ENCODE measurements at regions not wholly inside any gene's neighbourhood (a gene's known extent, or its start where the extent isn't known, plus 50 kb on each side); places are given as distances from the start of the nearest gene placed in this dataset.
A peak's percentile ranks its signal among the peaks of the same experiment; 100 is the strongest.

DNA sequence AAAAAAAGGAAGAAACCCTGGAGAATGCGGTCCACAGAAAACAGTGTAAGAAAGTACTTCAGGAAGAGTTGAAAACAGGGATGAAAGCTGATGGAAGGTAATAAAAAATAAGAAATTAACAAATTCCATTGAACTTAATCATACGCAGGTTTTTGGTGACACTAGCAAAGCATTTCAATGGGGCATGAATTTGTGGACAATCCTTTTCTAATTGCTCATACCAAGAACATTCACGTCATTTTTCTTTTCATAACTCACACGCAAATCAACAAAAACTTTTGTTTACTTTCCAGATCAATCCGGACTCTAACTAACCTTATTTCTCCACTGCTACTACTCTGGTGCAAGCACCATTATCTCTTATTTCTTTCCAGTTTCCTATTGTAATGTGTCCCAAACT, 1195.0 kb downstream of the SLITRK5 start:
- DNase-seq = no peak

DNA sequence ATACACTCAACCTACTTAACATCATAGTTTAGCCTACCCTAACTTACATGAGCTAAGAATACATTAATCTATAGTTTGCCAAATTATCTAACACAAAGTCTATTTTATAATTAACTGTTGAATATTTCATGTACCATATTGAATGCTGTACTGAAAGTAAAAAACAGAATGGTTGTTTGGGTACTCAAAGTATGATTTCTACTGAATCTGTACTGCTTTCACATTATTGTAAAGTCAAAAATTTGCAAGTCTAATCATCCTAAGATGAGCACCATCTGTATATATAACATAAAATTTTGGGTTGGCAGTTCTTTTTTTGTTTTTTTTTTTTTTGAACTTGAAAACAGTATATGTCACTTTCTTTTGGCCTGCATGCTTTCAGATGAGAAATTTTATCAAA, 1212.6 kb downstream of the SLITRK5 start:
- no peak for DNase-seq

DNA sequence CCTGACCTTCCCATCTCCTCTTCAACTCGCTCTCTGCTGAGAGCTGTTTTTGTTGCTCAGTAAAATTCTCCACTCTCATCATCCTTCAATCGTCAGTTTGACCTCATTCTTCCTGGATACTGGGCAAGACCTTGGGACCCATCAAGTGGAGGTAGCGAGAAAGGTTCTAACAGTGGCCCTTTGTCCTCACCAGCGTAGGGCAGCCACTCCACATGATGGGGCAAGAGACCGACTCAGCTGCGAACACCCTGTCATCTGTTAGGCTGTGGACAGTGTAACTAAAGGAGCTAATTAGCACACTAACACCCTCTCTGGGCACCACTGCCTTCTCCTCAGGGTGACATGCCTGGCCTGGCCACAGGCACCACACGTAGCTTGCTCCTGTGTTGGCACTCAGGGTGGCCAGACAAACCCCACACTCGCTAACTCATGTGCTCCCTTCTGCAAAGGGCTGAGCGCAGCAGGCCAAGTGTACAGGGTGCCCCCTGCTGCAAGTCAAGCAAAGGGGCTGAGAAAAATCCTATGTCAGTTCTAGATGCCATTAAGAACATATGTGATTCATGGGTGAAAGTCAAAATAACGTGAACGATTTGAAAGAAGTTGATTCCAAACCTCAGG, 1216.0 kb downstream of the SLITRK5 start:
- DNase-seq = no peak

DNA sequence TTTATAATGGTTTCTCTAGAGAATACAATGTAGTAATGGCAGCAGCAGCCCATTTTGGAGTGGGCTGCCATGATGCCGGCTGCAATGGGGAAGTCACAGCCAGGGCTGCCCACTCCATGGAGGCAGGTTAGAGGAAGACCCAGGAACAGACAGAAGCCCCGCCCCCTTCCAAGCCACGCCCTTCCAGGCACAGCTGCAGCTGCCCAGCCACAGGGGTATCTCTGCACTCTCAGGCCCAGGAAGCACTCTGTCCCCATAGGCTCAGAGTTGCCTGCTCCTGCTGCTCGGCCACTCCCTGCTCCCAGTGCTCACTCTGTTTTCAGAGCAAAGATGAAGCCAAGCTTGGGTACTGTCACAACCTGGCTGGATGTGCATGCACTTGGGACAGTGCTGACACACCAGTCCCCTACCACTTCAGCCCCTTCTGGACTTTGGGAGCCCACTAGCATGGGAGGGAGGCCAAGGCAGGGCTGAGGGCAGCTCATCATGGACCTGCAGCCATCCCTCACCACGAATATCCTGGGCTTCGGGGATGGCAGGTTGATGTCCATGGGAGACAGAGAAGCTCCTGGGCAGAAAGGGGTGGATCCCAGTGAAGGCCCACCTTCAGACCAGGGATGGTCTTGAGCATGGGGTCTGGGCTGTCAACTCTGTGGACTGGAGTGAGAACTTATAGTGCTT, 1224.2 kb downstream of the SLITRK5 start:
- no peak for DNase-seq

DNA sequence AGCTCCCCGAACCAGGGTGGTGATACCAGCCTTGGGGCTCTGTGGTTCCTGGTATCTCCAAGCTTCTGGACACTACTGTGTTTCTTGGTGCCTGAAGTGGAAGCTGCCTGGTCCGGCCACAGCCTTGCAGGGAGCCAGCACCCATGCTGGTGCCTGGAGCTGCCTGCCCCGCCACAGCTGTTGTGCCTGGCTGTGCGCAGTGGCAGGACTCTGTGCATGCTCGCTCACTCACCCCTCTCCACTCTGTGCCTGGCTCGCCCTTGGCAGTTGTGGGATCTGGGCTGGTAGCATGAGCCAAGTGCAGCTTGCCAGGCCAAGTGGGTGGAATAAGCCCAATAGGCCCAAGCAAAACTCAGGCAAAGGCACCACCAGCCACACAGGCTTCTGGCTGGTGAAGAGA, 1225.3 kb downstream of the SLITRK5 start:
- no peak for DNase-seq

DNA sequence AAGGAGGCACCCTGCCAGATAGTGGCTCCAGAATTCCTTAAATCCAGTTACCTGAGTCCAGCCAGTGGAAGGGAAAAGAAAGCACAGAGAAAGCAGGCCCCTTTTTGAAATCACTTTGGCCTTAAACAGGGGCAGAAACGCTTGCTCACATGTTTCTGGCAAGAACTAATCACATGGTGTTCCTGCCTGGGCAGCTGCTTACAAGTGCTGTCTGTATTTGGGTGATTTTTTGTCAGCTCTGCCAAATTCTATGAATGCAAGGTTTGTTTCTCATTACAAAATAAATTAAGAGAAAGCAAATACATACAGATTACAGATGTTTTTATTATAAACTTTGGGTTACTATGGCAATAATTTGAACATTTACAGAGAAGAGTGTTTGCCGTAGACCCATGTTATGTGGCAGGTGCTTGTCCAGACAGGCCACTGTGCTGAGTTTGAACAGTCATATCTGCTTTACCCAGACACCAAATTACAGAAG, 1237.8 kb downstream of the SLITRK5 start:
- DNase-seq = peak; percentile 24 to 65 (median 34)

DNA sequence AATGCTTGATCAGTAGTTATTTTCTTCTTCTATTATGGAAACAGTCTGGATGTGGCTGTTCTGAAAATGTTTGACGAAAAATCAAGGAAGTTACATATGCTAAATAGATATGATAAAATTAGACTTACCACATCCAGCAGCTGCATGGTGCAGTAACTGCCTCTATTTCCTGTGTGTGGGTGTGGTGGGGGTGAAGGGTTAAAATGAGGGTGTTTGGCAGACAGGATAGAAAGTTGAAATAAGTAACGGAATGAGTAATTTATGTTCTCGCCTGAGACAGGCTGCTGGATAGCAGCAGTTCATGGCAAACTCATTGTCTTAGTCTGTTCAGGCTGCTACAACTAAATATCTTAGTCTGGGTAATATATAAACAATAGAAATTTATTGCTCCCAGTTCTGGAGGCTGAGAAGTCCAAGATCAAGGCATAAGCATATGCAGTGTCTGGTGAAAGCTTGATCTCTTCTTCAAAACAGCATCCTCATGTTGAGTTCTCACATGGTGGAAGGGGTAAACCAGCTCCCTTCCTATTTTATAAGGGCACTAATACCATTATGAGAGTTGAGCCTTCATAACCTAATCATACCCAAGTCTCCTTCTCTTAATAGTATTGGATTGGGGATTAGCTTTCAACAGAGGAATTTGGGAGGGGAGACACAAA, 1248.9 kb downstream of the SLITRK5 start:
- no peak for DNase-seq

DNA sequence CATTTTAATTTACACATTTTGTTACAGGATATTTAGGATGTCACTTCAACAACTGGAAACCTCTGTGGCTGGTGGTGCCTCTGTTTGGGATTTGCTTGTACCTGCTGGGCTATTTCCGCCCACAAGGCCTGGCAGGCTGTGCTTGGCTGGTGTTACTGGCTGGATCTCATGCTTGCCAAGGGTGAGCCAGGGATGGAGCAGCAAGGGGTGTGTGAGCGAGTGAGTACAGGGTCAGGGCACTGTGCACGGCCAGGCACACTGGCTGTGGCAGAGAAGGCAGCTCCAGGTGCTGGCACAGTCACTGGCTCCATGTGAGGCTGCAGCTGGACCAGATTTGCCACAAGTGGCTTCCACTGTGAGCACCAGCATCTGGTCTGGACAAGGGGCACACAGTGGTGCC, 1254.8 kb downstream of the SLITRK5 start:
- DNase-seq = no peak

DNA sequence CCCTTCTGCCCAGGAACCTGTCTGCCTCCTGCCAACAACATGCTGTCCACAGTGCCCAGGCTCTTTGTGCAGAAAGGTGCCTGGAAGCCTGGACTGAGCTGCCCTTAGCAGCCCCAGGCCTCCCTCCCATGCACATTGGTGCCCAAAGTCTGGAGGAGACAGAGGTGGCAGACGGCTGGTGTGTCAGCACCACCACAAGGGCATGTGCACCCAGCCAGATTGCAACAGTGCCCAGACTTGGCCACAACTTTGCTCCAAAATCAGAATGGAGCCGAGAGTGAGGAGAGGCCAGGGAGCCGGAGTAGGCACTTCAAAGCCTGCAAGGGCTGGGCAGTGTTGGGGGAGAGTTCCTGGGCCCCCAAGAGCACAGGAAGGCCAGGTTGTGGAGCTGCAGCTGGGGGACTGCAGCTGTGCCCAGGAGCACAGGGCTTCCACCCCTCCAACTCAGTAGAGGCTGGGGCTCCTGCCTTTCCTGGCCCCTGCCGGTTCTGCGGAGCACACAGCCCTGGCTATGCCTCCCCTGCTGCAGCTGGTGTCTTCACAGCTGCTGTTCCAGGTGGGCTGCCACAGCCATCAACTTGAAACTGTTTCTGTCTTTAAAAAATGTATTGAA, 1255.8 kb downstream of the SLITRK5 start:
- DNase-seq = no peak

DNA sequence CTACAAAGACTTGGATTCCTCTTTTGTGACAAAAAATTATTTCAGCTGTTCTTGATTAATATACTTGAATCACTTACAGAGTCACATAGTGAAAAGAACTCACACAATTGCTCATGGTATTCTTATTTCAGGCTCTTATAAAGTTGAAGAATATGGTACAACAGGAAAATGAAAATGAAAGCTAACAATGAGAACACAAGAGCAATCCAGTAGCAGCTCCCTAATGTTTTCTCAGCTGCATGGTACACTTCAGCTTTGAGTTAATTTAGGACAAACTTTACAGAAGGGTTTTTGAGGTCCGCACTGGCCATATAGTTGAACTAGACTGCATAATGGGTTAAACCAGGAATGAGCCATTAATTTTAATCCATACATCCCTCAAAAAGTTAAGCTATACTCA, 1261.8 kb downstream of the SLITRK5 start:
- DNase-seq = no peak

DNA sequence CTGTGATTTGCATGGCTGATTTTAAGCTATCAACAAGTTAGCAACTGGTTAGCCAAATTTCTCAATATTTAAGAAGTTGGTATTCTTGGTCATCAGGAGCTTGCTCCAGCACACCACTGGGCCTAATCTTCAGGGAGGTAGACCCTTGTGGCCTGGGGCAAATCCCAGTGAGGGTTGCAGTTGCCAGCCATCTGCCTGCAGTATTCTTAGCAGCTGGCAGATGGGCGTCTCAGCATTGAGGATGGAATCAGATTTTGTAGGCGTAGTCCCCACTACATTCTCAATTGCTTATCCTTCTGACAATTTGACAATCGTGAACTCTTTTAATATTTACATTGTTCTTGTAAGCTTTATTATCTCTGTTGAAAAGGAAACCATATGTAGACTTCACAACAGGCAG, 1266.2 kb downstream of the SLITRK5 start:
- no peak for DNase-seq

DNA sequence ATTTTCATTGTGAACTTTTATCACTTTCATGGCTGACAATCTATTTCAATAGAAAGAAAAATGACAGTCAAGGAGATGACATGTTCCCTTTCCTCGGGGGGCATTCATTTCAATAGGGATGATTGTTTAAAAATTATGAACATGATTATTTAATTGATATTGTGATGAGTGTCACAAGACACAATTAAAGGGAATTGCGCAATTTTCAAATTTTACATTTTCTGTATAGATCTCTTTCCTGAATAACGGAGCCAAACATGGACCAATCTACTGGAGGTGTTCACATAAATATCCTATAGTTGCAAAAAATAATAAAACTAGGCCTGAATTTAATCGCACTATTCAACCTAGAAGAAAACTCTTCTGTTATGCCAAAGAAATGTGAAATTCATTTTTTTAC, 1274.6 kb downstream of the SLITRK5 start:
- DNase-seq = no peak

DNA sequence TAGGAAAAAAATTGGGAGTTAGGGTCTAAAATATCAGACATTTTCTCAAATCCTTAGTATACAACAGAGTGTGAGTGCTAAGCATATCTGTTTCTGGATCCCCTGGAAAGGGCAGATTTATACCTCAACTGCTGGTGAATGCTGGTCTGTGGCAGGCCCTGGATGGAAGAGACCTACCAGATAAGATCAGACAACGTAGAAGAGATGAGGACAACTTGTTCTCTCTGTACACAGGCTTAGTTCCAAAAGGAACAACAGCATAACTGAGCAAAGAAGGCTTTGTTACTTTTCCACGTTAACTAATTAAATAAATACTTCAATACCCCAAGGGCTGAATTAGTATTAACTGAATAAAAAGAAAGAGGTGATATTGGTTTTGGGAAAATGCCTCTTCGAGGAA, 1277.3 kb downstream of the SLITRK5 start:
- DNase-seq = no peak

DNA sequence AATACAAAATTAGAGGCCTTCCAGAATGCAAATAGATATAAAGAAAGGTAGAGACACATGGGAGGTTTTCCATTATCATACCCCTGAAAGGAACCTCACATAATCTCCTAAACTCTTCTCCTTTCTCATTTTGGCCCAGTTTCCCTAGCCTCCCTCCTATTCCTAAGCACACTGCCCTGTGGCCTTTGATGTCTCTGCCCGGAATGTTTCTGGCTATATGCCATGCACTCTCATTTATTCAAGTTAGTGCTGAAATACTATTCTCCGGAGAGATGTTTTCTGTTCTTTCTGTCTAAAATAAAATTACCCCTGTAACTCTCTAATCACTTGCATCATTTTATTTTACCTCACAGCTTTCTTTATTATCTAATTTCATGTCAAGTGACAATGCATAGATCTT, 1287.7 kb downstream of the SLITRK5 start:
- peak in 2 of 3 donors; percentile 6 to 8 for DNase-seq

DNA sequence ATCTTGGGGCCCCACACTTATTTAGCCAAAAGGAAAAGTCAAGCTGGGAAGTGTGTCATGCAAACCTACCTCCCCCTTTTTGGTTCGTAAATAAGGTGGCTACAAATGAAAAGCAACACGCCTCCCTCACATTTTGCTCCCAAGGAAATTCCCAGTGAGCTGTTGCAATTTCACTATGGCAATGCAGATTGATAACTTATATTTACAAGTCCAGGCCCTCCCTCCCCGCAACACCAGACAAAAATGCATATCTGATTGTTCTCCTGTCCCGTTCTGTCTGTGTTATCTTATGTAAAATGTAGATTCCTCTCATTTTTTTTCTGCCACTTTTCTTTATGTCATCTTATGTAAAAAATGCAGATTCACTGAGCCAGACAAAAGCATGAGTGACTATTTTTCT, 1305.3 kb downstream of the SLITRK5 start:
- DNase-seq = no peak

DNA sequence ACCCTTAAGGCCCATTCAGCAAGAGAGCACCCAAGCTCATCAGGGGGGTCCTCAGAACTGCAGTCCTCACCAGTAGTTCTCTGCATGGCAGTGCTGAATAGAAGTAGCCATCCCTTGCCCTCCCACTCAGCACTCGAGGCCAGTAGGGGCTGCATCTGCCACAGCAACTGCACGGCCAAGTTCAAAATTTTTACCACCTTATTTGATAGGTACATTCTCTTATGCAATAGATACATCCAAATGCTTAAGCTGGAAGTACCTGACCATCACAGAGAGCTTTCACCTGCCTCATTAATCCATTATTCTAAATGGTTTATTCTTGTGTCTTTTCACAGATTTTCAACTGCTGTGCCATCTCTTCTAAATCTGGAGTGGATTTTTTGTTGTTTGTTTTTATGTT, 1307.4 kb downstream of the SLITRK5 start:
- DNase-seq = no peak

DNA sequence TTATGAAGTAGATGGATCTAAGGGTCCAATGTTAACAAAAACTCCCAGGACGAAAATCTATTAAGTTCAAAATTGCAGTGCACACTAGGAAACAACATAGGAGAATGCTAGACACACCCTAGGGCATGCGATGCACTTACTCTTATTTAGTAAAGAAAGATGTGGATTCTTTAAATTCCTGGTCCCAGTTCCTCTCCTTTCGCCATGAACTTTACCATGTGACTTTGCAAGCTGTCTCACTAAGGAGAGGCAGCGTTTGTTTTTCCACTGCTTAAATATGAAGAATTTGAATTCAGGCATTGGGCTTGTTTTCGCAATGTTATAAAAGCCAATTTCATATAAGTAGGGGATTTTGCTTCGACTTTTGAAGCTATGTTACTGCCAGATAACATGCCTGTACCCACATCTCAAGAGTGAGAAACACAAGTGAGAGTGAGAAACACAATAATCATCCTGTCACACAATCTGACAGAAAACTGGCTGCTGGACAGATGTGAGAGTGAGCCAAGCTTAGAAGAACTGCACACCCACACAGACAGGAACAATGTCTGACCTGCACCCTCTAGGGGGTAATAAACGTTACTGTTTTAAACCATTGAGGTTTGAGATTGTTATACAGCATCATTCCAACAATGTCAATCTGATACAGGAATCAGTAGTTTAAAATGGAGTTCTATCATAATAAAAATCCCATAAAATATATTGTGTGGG, 1308.4 kb downstream of the SLITRK5 start:
- peak in 1 of 3 donors; percentile 8 for DNase-seq

DNA sequence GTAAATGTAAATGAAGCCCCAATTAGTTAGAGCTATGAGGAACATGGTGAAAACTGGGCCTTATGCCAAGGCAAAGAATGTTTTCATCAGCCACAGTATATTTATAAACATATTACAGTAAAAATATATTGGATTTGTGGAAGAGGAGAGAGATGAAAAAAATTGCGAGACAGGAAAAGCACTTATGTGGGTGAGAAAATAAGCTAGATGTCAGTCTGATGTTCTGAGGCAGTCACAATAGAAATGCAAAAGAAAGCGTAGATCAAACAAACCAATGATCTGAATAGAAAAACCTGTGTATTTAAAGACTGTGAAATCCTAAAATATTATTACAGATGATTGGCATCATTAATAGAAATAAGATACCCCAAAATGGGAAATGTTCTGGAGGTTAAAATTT, 1332.5 kb downstream of the SLITRK5 start:
- DNase-seq = no peak

DNA sequence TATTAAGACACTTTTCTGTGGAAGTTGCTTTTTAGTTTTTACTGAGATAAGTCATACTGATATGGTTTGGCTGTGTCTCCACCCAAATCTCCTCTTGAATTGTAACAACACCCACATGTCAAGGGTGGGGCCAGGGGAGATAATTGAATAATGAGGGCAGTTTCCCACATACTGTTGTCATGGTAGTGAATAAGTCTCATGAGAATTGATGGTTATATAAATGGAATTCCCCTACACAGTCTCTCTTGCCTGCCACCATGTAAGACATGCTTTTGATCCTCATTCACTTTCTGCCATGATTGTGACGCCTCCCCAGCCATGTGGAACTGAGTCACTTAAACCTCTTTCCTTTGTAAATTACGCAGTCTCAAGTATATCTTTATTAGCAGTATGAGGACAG, 1340.4 kb downstream of the SLITRK5 start:
- DNase-seq = no peak

DNA sequence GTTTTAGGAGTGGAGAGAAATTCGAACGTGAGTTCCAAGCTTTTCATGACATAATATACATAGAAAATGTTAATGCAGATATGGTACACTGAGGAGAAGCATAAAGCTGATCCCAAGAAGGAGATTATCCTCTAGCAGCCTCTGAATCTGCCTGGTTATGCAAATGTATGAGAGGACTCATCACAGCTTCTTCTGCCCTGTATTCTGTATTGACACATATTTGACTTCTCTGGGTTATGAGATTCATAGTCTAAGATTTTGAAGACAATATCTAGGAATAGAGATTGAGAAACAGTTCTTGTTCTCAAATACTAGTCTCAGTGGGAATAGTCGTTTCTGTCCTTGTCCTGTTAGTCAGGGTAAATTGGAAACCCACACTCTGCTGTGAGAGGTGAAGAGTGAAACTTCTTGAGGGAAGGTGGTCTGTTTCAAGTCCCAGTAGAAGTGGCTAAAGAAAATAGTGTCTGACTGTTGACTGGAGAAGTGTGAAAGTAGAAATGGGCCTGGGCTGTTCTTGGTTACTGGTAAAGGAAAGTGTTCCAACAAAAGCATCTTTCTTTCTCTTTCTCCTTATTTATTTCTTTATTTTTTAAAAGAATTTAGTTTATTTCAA, 1356.6 kb downstream of the SLITRK5 start:
- no peak for DNase-seq

DNA sequence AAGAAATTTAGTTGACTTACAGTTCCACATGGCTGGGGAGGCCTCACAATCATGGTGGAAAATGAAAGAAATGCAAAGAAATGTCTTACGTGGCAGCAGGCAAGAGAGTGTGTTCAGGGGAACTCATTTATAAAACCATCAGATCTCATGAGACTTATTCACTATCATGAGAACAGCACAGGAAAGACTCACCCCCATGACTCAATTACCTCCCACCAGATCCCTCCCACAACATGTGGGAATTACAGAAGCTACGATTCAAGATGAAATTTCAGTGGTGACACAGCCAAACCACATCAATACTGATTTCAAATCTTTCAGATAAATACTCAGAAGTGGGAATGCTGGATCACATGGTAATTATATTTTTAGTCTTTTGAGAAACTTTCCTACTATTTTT, 1357.9 kb downstream of the SLITRK5 start:
- DNase-seq = no peak

DNA sequence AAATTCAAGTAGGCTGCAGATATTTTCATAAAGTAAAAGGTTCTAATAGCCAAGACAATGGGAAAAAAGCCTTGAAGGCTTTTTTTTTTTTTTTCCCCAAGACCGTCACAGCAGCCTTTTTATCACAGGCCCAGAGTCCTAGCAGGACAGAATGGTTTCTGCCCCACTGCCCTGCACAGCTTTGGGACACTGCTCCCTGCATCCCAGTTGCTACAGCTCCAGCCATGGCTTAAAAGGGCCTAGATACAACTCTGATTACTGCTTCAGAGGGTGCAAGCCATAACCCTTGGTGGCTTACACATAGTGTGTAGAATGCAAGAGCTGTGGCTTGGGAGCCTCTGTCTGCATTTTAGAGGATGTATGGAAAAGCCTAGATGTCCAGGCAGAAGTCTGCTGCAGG, 1362.8 kb downstream of the SLITRK5 start:
- no peak for DNase-seq
